AG09319 (cell line): ENCODE measurements at regions not wholly inside any gene's neighbourhood (a gene's known extent, or its start where the extent isn't known, plus 50 kb on each side); places are given as distances from the start of the nearest gene placed in this dataset.

ENCODE experiments used
- DNase-seq: peaks from one replicate; pipeline ENCODE4 v3.0.0-alpha.2; 2010; ENCODE audit warnings: low read depth; ENCODE audit errors: extremely low read depth
- CTCF ChIP-seq: IDR thresholded peaks from 2 replicates; pipeline ENCODE4 v1.5.1; 2011; ENCODE audit warnings: low read depth, mild to moderate bottlenecking, inconsistent platforms, low read length, moderate library complexity

- DNase-seq: peak; percentile 80
- no peak for TF ChIP-seq CTCF
Measured at GRCh38 chr10:33412653-33413361, 78.3 kb upstream of the NRP1 start.

- no peak for TF ChIP-seq CTCF
- DNase-seq: no peak
Measured at GRCh38 chr10:33412241-33412640, 77.8 kb upstream of the NRP1 start.

- TF ChIP-seq CTCF: no peak
- DNase-seq: no peak
Measured at GRCh38 chr10:33410860-33411234, 76.4 kb upstream of the NRP1 start.

GRCh38 chr10:33410096-33410859, 75.8 kb upstream of the NRP1 start:
- no peak for DNase-seq
- TF ChIP-seq CTCF: no peak

- DNase-seq: no peak
- no peak for TF ChIP-seq CTCF
Measured at GRCh38 chr10:33406596-33406995, 72.1 kb upstream of the NRP1 start.

- no peak for TF ChIP-seq CTCF
- no peak for DNase-seq
Measured at GRCh38 chr10:33402220-33403073, 68.0 kb upstream of the NRP1 start.
